GM23248 (cell line): ENCODE measurements at regions not wholly inside any gene's neighbourhood (a gene's known extent, or its start where the extent isn't known, plus 50 kb on each side); places are given as distances from the start of the nearest gene placed in this dataset.

Source experiments
- DNase-seq: peaks from one replicate; pipeline ENCODE4 v3.0.0-alpha.2; 2015
- H2AFZ ChIP-seq: fragments of 200-600 bp; sonication (generic); 2 replicates; pipeline ENCODE4 v1.6.1; 2016; ENCODE audit warnings: antibody characterized with exemption
- H3F3A ChIP-seq: fragments of 200-600 bp; sonication (generic); 2 replicates; pipeline ENCODE4 v1.6.1; 2016; ENCODE audit warnings: mild to moderate bottlenecking, antibody characterized with exemption, mixed run types; ENCODE audit not compliant: insufficient read depth
- H3K27ac ChIP-seq: fragments of 200-600 bp; sonication (generic); 2 replicates; pipeline ENCODE4 v1.5.1; 2016; ENCODE audit warnings: mild to moderate bottlenecking
- H3K27me3 ChIP-seq: fragments of 200-600 bp; sonication (generic); replicated peaks from 2 replicates; pipeline ENCODE4 v1.6.1; 2016; ENCODE audit warnings: mild to moderate bottlenecking; ENCODE audit not compliant: insufficient read depth
- H3K36me3 ChIP-seq: fragments of 200-600 bp; sonication (generic); 2 replicates; pipeline ENCODE4 v1.6.1; 2016; ENCODE audit warnings: low read depth, mild to moderate bottlenecking
- H3K4me1 ChIP-seq: fragments of 200-600 bp; sonication (generic); 2 replicates; pipeline ENCODE4 v1.6.1; 2016; ENCODE audit warnings: mild to moderate bottlenecking; ENCODE audit not compliant: insufficient read depth
- H3K4me2 ChIP-seq: fragments of 200-600 bp; sonication (generic); one replicate; pipeline ENCODE4 v1.6.1; 2016; ENCODE audit warnings: mild to moderate bottlenecking; ENCODE audit not compliant: unreplicated experiment
- H3K4me3 ChIP-seq: fragments of 200-600 bp; sonication (generic); 2 replicates; pipeline ENCODE4 v1.5.1; 2016; ENCODE audit warnings: mild to moderate bottlenecking
- H3K79me2 ChIP-seq: fragments of 200-600 bp; sonication (generic); 2 replicates; pipeline ENCODE4 v1.6.1; 2016; ENCODE audit warnings: mild to moderate bottlenecking; ENCODE audit not compliant: insufficient read depth
- H3K9ac ChIP-seq: fragments of 200-600 bp; sonication (generic); 2 replicates; pipeline ENCODE4 v1.6.1; 2016; ENCODE audit warnings: mild to moderate bottlenecking
- H3K9me2 ChIP-seq: fragments of 200-600 bp; sonication (generic); 2 replicates; pipeline ENCODE4 v1.6.1; 2016; ENCODE audit warnings: mixed run types, mild to moderate bottlenecking, moderate library complexity; ENCODE audit not compliant: insufficient read depth
- H3K9me3 ChIP-seq: fragments of 200-600 bp; sonication (generic); one replicate; pipeline ENCODE4 v1.6.1; 2017; ENCODE audit warnings: low read depth
- H4K20me1 ChIP-seq: fragments of 200-600 bp; sonication (generic); 2 replicates; pipeline ENCODE4 v1.6.0; 2016; ENCODE audit not compliant: insufficient read depth
- EZH2 ChIP-seq: fragments of 200-600 bp; sonication (generic); IDR thresholded peaks from 2 replicates; pipeline ENCODE4 v1.6.1; 2018; ENCODE audit warnings: antibody characterized with exemption, mild to moderate bottlenecking; ENCODE audit not compliant: insufficient read depth, poor library complexity, severe bottlenecking
- EZH2phosphoT487 ChIP-seq: fragments of 200-600 bp; sonication (generic); IDR thresholded peaks from 2 replicates; pipeline ENCODE4 v1.6.1; 2018; ENCODE audit warnings: antibody characterized with exemption, moderate library complexity, mild to moderate bottlenecking, low read depth; ENCODE audit not compliant: insufficient read depth
- WGBS, 2 experiments: methylation state at CpG; one replicate each; pipeline ENCODE4 v1.1.6; 2015 to 2017; ENCODE audit warnings: low lambda C conversion rate in 2 of 2, low coverage in 1 of 2; ENCODE audit errors: missing lambda C conversion rate in 2 of 2; 5-methylcytosine and 5-hydroxymethylcytosine counted together
- in situ Hi-C: fragments of 300-500 bp; cut with MboI; formaldehyde crosslinking; loops from 2 replicates; pipeline ENCODE4 v1.15.0; 2020

DNA sequence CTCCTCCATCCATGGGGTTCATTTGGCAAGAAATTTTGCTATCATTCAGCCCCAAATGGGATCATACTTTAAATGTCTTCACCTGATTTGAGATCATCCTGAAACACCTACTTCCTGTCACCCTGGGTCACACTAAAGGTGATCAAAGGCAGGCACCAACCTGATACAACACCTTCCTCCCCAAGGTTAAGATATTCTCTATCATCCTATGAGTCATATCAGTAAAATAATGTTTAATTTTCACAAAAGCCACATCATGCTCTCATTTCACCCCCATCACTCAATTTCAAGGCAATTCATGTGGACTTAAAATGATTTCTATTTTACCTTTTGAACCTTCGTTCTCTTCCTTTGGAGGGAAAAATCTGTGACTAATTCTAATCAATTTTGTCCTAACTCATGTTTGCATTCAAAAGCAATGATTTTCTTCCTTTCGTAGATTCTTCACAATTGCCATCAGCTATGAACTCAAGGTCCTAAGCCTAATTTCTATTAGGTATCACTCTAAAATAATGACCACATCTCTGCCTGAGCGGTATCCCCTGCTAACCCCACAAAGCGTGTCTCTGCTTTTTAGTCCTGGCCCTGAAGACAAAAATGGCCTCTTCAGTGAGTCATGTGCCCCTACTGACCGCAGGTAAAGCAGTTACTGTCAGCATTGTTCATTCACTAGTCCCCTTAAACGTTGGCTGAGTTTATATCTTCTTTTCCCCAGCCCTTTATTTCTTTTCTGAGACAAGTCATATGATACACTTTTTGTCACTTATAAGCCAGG is 139.0 kb downstream of the SPRY2 start:
- Histone ChIP-seq H3K4me1 (peaks cover 4% of the 10 kb centered on the region), H3K4me3 (no peak overlapping the region), H3K9me3 (no peaks in the 10 kb centered on the region), H4K20me1 (no peaks in the 10 kb centered on the region), H3K79me2 (no peaks in the 10 kb centered on the region), H3F3A (no peaks in the 10 kb centered on the region), H3K9me2 (no peaks in the 10 kb centered on the region), H3K4me2 (no peak overlapping the region), H2AFZ (no peak overlapping the region), H3K27me3 (no peaks in the 10 kb centered on the region), H3K36me3 (no peaks in the 10 kb centered on the region), H3K9ac (no peak overlapping the region), H3K27ac (no peak overlapping the region)
- TF ChIP-seq EZH2phosphoT487 (no peak), EZH2 (no peak)
- in situ Hi-C loops = no loop called here
- WGBS, 2 experiments = 90 to 91% methylated on average over 6 of the region's 6 CpGs
- DNase-seq = no peak

- Histone ChIP-seq H4K20me1 (no peaks in the 10 kb centered on the region), H3K9me2 (no peaks in the 10 kb centered on the region), H3K4me2 (no peak overlapping the region), H3K27ac (no peak overlapping the region), H3F3A (no peaks in the 10 kb centered on the region), H3K4me3 (no peak overlapping the region), H2AFZ (no peak overlapping the region), H3K36me3 (no peaks in the 10 kb centered on the region), H3K9me3 (no peaks in the 10 kb centered on the region), H3K79me2 (no peaks in the 10 kb centered on the region), H3K4me1 (peaks cover 16% of the 10 kb centered on the region), H3K27me3 (no peaks in the 10 kb centered on the region), H3K9ac (no peak overlapping the region)
- in situ Hi-C loops = no loop called here
- no peak for DNase-seq
- TF ChIP-seq EZH2phosphoT487 (no peak), EZH2 (no peak)
- WGBS, 2 experiments = 52 to 53% methylated on average over 3 of the region's 3 CpGs
These were observed 141.2 kb downstream of the SPRY2 start for GRCh38 chr13:80199585-80200292.

DNA sequence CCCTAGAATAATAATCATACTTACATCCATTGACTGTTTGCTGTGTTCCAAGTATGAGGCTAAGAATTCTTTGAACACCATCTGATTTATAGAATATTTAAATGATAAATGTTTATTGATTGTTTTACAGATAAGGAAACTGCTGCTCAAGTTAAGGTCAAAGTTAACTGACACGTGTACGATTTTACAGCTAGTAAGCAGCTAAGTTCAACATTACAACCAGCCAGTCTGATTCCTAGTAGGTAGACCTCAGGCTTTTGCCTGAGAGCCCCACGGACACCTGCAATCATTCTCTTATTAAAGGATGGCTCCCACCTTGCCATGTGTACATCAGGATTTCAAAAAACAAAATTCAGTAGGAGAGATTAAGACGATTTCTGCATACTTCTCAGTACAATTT is 141.9 kb downstream of the SPRY2 start:
- no peak overlapping the region for H2AFZ ChIP-seq
- in situ Hi-C loops = no loop called here
- no peaks in the 10 kb centered on the region for H3K9me3 ChIP-seq
- no peak overlapping the region for H3K9ac ChIP-seq
- no peaks in the 10 kb centered on the region for H3K9me2 ChIP-seq
- DNase-seq = no peak
- no peak overlapping the region for H3K4me3 ChIP-seq
- H3K36me3 ChIP-seq = no peaks in the 10 kb centered on the region
- TF ChIP-seq EZH2 (no peak), EZH2phosphoT487 (no peak)
- no peaks in the 10 kb centered on the region for H3K27me3 ChIP-seq
- no peak overlapping the region for H3K27ac ChIP-seq
- H3K4me1 ChIP-seq = peaks cover 16% of the 10 kb centered on the region
- H4K20me1 ChIP-seq = no peaks in the 10 kb centered on the region
- no peaks in the 10 kb centered on the region for H3K79me2 ChIP-seq
- no peaks in the 10 kb centered on the region for H3F3A ChIP-seq
- no peak overlapping the region for H3K4me2 ChIP-seq
- 83 to 88% methylated on average over 4 of the region's 4 CpGs for WGBS, 2 experiments

GRCh38 chr13:80196756-80197155 is 144.2 kb downstream of the SPRY2 start:
- no peak overlapping the region for H3K9ac ChIP-seq
- H4K20me1 ChIP-seq = no peaks in the 10 kb centered on the region
- in situ Hi-C loops = no loop called here
- H3K27me3 ChIP-seq = no peaks in the 10 kb centered on the region
- no peaks in the 10 kb centered on the region for H3K79me2 ChIP-seq
- H3K9me3 ChIP-seq = no peaks in the 10 kb centered on the region
- H3F3A ChIP-seq = no peaks in the 10 kb centered on the region
- peaks cover 16% of the 10 kb centered on the region for H3K4me1 ChIP-seq
- no peak overlapping the region for H3K27ac ChIP-seq
- no peak overlapping the region; the same call in 1 of the 2 replicates for H2AFZ ChIP-seq
- TF ChIP-seq EZH2 (no peak), EZH2phosphoT487 (no peak)
- H3K4me2 ChIP-seq = no peak overlapping the region
- H3K9me2 ChIP-seq = no peaks in the 10 kb centered on the region
- no peaks in the 10 kb centered on the region for H3K36me3 ChIP-seq
- 46 to 49% methylated on average over 2 of the region's 2 CpGs for WGBS, 2 experiments
- peak; percentile 67 for DNase-seq
- H3K4me3 ChIP-seq = no peak overlapping the region
